ENCODE measurements at regions not wholly inside any gene's neighbourhood (a gene's known extent, or its start where the extent isn't known, plus 50 kb on each side); places are given as distances from the start of the nearest gene placed in this dataset.

DNA sequence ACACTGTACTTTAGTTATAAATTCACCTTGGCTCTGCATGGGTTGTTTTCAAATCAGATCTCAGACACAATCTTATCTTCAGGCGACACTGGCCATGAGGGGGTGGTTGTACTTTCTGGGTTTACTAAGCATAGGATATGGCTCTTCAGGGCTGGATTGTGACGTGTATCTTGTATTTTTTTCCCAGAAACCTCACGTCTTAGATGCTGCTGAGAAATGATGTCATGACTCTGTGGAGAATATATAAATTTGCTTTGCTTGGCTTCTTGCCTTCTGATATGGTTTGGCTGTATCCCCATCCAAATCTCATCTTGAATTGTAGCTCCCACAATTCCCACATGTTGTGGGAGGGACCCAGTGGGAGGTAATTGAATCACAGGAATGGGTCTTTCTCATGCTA is 82.8 kb upstream of the VSTM5 start:
- no peak for DNase-seq (ENCODE audit: insufficient read length)
- FAIRE-seq = no peak
- TF ChIP-seq TAF1 (IDR thresholded peaks at IDR 0.05; ENCODE audit: borderline replicate concordance, low read depth, low read length) = no peak
- TF ChIP-seq POLR2AphosphoS5 (IDR thresholded peaks at IDR 0.05; ENCODE audit: low read depth, low read length) = no peak
- no peak for TF ChIP-seq POLR2A (IDR thresholded peaks at IDR 0.05; ENCODE audit: low read depth, low read length)

DNA sequence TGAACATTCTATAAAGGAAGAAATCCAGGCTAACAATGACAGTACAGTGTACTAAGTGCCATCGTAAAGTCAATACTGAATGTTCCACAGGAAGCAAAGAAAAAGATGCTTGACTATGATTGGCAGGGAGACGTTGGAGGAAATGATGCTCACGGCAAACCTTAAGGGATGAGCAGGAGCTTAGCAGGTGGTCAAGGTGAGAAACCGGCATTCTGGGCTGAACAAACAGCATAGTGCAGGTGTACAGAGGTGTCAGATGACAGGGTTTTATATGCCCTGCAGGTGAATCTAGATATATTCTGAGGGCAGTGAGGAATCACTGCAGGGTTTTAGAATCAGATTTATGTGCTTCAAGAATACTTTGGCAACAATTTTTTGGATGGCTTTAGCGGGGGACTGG is 85.3 kb upstream of the HEPHL1 start:
- DNase-seq (ENCODE audit: insufficient read length) (no peak), FAIRE-seq (no peak)
- TF ChIP-seq TAF1 (IDR thresholded peaks at IDR 0.05; ENCODE audit: borderline replicate concordance, low read depth, low read length) = no peak
- TF ChIP-seq POLR2AphosphoS5 (IDR thresholded peaks at IDR 0.05; ENCODE audit: low read depth, low read length) = no peak
- TF ChIP-seq POLR2A (IDR thresholded peaks at IDR 0.05; ENCODE audit: low read depth, low read length) = no peak

DNA sequence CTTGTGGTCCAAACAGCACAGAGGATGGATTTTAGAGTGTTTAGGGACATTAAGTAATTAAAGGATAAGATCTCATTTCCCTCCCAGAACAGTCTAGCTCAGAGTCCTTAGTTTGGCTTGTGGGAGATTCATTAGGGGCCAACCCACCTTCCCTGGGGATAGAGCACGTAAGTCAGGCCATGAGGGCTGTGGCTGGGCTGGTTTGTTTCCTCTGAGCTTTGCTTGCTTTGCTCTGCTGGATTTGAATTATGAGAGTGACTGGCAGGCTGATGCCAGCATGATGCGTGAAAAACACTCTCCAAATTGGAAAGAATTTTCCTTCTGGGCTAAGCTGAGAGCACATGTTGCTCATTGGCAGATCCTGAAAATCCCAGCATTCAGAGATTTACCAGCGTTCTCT is 84.7 kb upstream of the HEPHL1 start:
- TF ChIP-seq POLR2A (IDR thresholded peaks at IDR 0.05; ENCODE audit: low read depth, low read length) (no peak), TAF1 (IDR thresholded peaks at IDR 0.05; ENCODE audit: borderline replicate concordance, low read depth, low read length) (no peak), POLR2AphosphoS5 (IDR thresholded peaks at IDR 0.05; ENCODE audit: low read depth, low read length) (no peak)
- DNase-seq (ENCODE audit: insufficient read length) (no peak), FAIRE-seq (no peak)

DNA sequence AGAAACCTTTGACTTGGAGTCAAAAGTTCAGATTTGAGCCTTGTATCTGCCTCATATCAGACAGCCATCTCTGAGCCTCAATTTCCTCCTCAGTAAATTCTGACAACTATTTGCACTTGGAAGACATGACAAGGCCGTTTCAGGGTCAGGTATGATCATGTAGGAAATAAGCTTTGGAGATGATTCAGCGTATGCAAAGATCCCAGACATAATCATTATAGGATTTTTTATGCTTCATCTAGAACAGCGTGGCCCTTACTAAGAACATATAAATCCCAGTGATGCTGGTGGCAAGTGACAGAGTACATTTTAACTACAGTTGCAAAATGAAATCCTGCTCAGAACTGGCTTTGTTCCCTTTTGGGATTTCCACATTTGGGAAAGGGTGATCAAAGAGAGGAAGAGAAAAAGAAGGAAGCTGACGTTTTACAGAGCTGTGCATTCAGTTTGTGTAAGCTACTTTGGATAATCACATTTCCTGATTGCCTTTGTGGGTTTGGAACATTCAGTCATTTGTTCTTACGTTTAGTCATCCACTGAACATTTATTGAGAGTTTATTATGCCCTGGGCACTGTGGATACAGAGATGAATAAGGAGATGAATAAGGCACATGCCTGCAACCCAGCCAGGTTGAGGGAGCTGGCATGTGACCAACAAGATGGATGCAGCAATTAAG is 81.9 kb upstream of the HEPHL1 start:
- DNase-seq (ENCODE audit: insufficient read length) (no peak), FAIRE-seq (no peak)
- TF ChIP-seq POLR2A (IDR thresholded peaks at IDR 0.05; ENCODE audit: low read depth, low read length) (no peak), TAF1 (IDR thresholded peaks at IDR 0.05; ENCODE audit: borderline replicate concordance, low read depth, low read length) (no peak), POLR2AphosphoS5 (IDR thresholded peaks at IDR 0.05; ENCODE audit: low read depth, low read length) (no peak)

DNA sequence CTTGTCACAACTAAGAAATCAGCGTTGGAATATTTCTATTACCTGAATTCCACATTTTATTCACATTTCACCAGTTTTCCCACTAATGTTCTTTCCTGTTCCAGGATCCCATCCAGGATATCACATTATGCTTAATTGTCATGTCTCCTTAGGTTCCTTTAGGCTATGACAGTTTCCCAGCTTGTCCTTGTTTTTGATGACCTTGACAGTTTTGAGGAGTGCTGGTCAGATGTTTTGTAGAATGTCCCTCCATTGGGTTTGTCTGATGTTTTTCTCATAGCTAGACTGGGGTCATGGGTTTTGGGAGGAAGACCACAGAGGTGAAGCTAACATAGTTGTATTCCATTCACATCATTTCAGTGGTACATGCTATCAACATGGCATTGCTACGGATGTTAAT is 80.8 kb upstream of the HEPHL1 start:
- TF ChIP-seq POLR2A (IDR thresholded peaks at IDR 0.05; ENCODE audit: low read depth, low read length) = no peak
- no peak for FAIRE-seq
- no peak for DNase-seq (ENCODE audit: insufficient read length)

DNA sequence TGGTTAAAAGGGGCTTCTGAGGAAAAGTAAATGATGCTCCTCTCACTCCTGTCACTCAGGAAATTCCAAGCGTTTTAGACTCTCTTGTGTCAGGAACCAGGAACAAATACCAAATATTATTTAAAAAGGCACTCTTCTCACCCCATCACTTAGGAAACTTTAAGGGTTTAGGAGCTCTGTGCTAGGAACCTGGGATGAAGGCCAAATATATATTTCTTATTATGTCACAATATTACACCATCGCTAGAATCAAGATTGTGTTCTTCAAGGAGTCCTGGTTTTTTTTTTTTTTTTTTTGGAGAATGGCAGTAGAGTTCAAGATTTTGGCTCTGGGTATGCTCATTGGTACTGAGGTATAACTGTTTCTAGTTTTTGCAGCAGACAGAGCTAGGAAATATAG is 79.0 kb upstream of the HEPHL1 start:
- FAIRE-seq (no peak), DNase-seq (ENCODE audit: insufficient read length) (no peak)
- no peak for TF ChIP-seq POLR2A (IDR thresholded peaks at IDR 0.05; ENCODE audit: low read depth, low read length)
- no peak for TF ChIP-seq TAF1 (IDR thresholded peaks at IDR 0.05; ENCODE audit: borderline replicate concordance, low read depth, low read length)
- no peak for TF ChIP-seq POLR2AphosphoS5 (IDR thresholded peaks at IDR 0.05; ENCODE audit: low read depth, low read length)

DNA sequence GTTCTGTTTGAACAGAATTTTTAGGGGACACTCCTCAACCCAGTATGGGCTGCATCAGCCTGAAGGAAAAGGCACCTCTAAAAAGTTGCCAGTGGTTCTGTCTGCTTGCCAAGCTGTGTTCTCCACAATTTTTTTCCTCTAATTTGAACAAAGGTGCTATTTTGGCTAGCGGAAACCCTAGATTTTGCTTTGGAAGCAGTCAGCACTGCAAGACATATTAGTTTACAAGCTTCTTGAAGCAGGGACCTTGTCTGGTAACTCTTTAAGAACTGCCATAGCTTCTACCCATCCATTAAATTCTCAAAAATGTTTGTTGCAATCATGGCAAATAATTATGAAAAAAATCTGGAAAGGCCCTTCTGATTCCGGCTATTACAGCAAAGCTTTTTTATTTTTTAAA is 75.6 kb upstream of the HEPHL1 start:
- no peak for FAIRE-seq
- DNase-seq (ENCODE audit: insufficient read length) = no peak
- TF ChIP-seq POLR2AphosphoS5 (IDR thresholded peaks at IDR 0.05; ENCODE audit: low read depth, low read length) (no peak), POLR2A (IDR thresholded peaks at IDR 0.05; ENCODE audit: low read depth, low read length) (no peak), TAF1 (IDR thresholded peaks at IDR 0.05; ENCODE audit: borderline replicate concordance, low read depth, low read length) (no peak)

DNA sequence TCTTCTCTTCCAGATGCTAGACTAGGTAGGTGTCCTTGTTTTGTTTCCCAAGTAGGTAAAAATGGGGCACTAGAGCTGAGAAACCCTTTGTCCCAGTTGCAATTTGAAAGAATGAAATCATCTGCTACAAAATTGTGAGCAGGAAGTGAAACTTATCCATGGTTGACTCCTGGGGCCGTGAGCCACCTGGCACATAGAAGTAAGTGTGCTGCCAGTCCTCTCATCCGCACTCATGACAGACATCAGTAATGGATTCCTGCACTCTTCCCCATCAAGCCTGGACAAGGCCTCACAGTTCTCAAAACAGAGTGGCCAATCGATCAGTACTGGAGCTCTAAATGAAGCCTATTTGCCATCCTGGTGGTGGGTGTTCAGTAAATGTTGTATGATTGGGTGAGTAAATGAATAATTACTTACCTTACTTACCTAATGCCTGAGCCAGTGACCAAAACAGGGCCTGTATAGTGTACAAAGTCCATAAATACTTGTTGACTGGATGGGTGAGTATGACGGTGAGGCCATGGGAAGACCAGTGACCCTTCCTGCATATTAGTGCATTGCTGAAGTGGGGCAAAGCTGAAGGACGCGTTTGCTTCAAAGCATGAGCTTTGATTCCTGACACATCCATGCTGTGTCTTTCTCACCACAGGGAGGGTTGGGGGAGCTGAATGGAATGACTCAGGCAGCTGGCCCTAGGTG is 68.9 kb upstream of the HEPHL1 start:
- no peak for FAIRE-seq
- no peak for DNase-seq (ENCODE audit: insufficient read length)
- TF ChIP-seq TAF1 (IDR thresholded peaks at IDR 0.05; ENCODE audit: borderline replicate concordance, low read depth, low read length) = no peak
- TF ChIP-seq POLR2AphosphoS5 (IDR thresholded peaks at IDR 0.05; ENCODE audit: low read depth, low read length) = no peak

DNA sequence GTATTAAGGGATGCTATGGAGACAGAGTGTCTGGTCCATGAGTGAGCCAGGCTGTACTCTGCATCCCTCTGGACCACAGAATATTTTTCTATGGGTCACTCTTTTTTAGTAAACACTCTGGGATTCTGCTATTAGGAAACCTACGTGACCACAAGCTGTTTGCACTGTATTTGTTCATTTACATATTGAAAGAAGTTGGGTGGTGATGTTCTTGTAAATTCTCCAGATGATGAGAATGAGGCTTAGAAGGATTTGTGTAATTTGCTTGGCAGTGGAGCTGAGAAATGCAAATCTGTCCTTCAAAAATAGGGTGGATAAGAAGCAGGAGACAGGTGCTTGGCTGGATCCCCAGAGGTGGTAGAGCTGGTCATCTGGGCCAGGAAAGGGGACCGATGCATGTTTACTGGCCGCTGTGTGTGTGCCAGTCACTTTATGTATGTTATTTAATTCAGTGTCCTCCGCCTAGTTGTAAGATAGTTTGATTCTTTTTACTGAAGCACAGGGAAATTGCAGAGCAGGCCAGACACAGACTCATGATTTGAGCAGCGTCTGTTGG is 63.7 kb upstream of the HEPHL1 start:
- TF ChIP-seq POLR2AphosphoS5 (IDR thresholded peaks at IDR 0.05; ENCODE audit: low read depth, low read length) (no peak), TAF1 (IDR thresholded peaks at IDR 0.05; ENCODE audit: borderline replicate concordance, low read depth, low read length) (no peak), POLR2A (IDR thresholded peaks at IDR 0.05; ENCODE audit: low read depth, low read length) (no peak)
- FAIRE-seq (no peak), DNase-seq (ENCODE audit: insufficient read length) (no peak)

DNA sequence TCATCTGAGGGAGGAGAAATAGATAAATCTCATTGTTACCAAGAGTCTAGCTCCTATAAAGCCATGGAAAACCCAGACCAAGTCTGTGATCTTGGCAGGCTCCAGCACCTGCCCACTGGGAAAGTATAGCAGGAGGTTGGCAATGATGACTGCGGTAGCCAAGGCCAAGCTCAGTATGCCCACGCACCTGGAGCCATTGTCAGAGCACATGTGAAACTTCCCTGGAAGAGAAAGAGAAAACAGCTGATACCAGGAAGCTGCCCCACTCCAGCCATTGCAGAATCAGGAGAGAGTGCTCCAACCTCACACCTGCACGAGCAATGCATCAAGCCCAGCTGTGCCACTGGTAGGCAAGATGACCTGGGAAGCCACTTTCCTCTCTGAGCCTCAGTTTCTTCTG is 62.2 kb upstream of the HEPHL1 start:
- FAIRE-seq (no peak), DNase-seq (ENCODE audit: insufficient read length) (no peak)
- TF ChIP-seq POLR2A (IDR thresholded peaks at IDR 0.05; ENCODE audit: low read depth, low read length) (no peak), POLR2AphosphoS5 (IDR thresholded peaks at IDR 0.05; ENCODE audit: low read depth, low read length) (no peak), TAF1 (IDR thresholded peaks at IDR 0.05; ENCODE audit: borderline replicate concordance, low read depth, low read length) (no peak)

DNA sequence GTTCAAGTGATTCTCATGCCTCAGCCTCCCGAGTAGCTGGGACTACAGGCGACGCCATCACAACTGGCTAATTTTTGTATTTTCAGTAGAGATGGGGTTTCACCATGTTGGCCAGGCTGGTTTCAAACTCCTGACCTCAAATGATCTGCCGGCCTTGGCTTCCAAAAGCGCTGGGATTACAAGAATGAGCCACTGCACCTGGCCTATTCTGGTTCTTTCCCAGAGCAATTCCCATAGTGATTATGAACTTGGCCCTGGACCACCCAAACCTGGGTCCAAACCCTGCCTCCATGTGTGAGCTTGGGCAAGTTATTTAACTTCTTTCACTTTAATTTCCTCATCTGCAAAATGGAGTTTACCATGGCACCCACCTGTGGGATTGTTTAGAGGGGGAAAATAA is 61.5 kb upstream of the HEPHL1 start:
- TF ChIP-seq POLR2AphosphoS5 (IDR thresholded peaks at IDR 0.05; ENCODE audit: low read depth, low read length) (no peak), TAF1 (IDR thresholded peaks at IDR 0.05; ENCODE audit: borderline replicate concordance, low read depth, low read length) (no peak), POLR2A (IDR thresholded peaks at IDR 0.05; ENCODE audit: low read depth, low read length) (no peak)
- FAIRE-seq (no peak), DNase-seq (ENCODE audit: insufficient read length) (no peak)

DNA sequence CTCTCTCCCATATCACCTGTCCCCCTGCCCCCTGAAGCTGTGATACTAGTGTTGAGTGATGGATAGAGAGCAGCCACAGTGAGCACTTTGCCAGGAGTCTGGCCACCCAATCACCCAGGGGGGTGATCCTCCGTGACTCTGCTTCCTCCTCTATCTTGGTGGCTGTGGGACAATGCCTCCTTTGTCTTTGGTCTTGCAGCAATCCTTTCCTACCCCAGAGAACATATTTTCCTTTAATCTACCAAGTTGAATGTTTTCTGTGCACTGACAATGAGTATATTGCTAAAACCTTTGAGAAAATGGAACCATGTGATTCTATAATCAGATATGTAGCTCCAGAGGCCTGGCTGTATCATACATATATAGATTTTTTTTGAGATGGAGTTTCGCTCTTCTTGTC is 58.1 kb upstream of the HEPHL1 start:
- FAIRE-seq (no peak), DNase-seq (ENCODE audit: insufficient read length) (no peak)
- TF ChIP-seq POLR2A (IDR thresholded peaks at IDR 0.05; ENCODE audit: low read depth, low read length) (no peak), POLR2AphosphoS5 (IDR thresholded peaks at IDR 0.05; ENCODE audit: low read depth, low read length) (no peak), TAF1 (IDR thresholded peaks at IDR 0.05; ENCODE audit: borderline replicate concordance, low read depth, low read length) (no peak)
